Uterus (tissue), 3 donors: ENCODE measurements at regions not wholly inside any gene's neighbourhood (a gene's known extent, or its start where the extent isn't known, plus 50 kb on each side); places are given as distances from the start of the nearest gene placed in this dataset.
A peak's percentile ranks its signal among the peaks of the same experiment; 100 is the strongest.

ENCODE experiments used
- DNase-seq, 2 donors: peaks; one replicate each; pipeline ENCODE4 v3.0.0-alpha.2; 2019 to 2020
- H3K27ac ChIP-seq, 2 donors: fragments of 200-600 bp; sonication (generic); 1 replicate in 1 of 2; 2 replicates in 1 of 2; pipeline ENCODE4 v1.5.1; 2016 to 2018
- H3K27me3 ChIP-seq, 2 donors: fragments of 200-600 bp; sonication (generic); one replicate each; pipeline ENCODE4 v1.5.1; 2018 to 2019; ENCODE audit warnings: control low read depth in 1 of 2
- H3K36me3 ChIP-seq, 2 donors: fragments of 200-600 bp; sonication (generic); one replicate each; pipeline ENCODE4 v1.5.1; 2019; ENCODE audit warnings: control low read depth in 1 of 2
- H3K4me1 ChIP-seq, 2 donors: fragments of 200-600 bp; sonication (generic); one replicate each; pipeline ENCODE4 v1.5.1; 2018 to 2019; ENCODE audit warnings: control low read depth in 1 of 2
- H3K4me3 ChIP-seq, 2 donors: fragments of 200-600 bp; sonication (generic); 1 replicate in 1 of 2; 2 replicates in 1 of 2; pipeline ENCODE4 v1.5.1; 2018 to 2019; ENCODE audit warnings: mild to moderate bottlenecking in 1 of 2
- H3K9me3 ChIP-seq, 2 donors: fragments of 200-600 bp; sonication (generic); one replicate each; pipeline ENCODE4 v1.5.1; 2019; ENCODE audit warnings: control low read depth in 1 of 2
- CTCF ChIP-seq, 4 experiments: fragments of 200-600 bp in 2 of 4; fragments of 450-650 bp in 2 of 4; sonication (generic) in 2 of 4; IDR thresholded peaks; one replicate each; pipeline ENCODE4 v1.5.1; 2016 to 2019; ENCODE audit warnings: antibody characterized with exemption in 4 of 4, mild to moderate bottlenecking in 2 of 4, moderate library complexity in 1 of 4
- POLR2A ChIP-seq, 2 donors: fragments of 450-650 bp; IDR thresholded peaks; one replicate each; pipeline ENCODE4 v1.6.1; 2016; ENCODE audit warnings: antibody characterized with exemption in 2 of 2, mild to moderate bottlenecking in 1 of 2, moderate library complexity in 1 of 2
- intact Hi-C: fragments of 100-400 bp; cut with DNase I; formaldehyde crosslinking; loops from one replicate; pipeline ENCODE4 v1.15.1; 2023; ENCODE audit warnings: low total_unique reads
- donor health status: DM: yes; HTN: yes; CAD: no.

DNA sequence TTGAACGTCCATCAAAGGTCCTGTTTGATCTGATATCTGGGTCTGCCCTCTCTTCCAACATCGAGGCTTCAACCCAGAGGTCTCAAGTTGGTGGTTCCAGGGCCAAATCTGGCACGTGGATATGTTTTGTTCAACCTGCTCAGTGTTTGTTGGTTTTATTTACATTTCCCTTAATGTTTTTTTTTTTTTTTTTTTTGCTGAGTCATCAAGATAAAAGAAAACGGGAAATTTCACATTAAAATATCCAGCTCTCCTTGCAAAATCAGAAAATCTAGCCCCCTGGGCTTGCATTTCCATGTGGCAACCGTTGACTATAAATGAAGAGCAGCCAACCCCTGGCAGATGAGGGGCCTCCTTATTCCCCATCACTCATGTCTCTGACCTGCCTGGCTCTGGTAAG lies 765.6 kb upstream of the TBX3 start:
- Histone ChIP-seq H3K27me3 (no peaks in the 10 kb centered on the region), H3K4me1 (no peaks in the 10 kb centered on the region), H3K4me3 (no peak overlapping the region), H3K9me3 (no peaks in the 10 kb centered on the region), H3K36me3 (no peaks in the 10 kb centered on the region), H3K27ac (no peak overlapping the region)
- no peak for TF ChIP-seq CTCF (IDR thresholded peaks at IDR 0.05)
- no peak for TF ChIP-seq POLR2A (IDR thresholded peaks at IDR 0.05)
- intact Hi-C loops = no loop called here
- DNase-seq = no peak

DNA sequence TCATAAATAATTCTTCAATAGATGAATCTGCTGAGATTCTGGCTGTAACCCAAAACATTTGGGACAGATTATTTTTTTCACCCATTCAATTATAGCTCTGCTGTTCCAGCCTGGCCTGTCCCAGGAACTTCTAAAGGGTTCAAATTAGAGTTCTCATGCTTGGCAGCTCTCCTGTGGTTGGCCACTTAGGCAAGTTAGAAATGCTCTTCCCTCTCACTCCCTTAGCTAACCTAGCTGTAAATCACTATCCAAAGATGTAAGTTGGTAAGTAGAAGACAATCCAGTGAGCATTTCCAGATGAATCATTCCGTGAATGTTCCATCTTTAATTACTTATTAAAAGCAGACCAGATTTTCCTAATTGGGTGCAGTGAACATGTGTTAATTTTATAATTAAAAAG lies 760.4 kb upstream of the TBX3 start:
- DNase-seq = peak; percentile 26 to 27
- intact Hi-C loops = no loop called here
- no peak overlapping the region for H3K4me3 ChIP-seq

GRCh38 chr12:115443351-115443938 lies 759.5 kb upstream of the TBX3 start:
- intact Hi-C loops = no loop called here
- Histone ChIP-seq H3K27me3 (no peaks in the 10 kb centered on the region), H3K4me3 (no peak overlapping the region), H3K36me3 (no peaks in the 10 kb centered on the region), H3K9me3 (no peaks in the 10 kb centered on the region), H3K27ac (no peak overlapping the region), H3K4me1 (no peaks in the 10 kb centered on the region)
- DNase-seq = no peak
- TF ChIP-seq CTCF (IDR thresholded peaks at IDR 0.05) (no peak), POLR2A (IDR thresholded peaks at IDR 0.05) (no peak)

More for the DNA sequence above, 760.4 kb upstream of the TBX3 start:
- TF ChIP-seq POLR2A (IDR thresholded peaks at IDR 0.05) = no peak
- no peak for TF ChIP-seq CTCF (IDR thresholded peaks at IDR 0.05)
- no peaks in the 10 kb centered on the region for H3K36me3 ChIP-seq
- no peaks in the 10 kb centered on the region for H3K4me1 ChIP-seq
- H3K27me3 ChIP-seq = no peaks in the 10 kb centered on the region
- H3K27ac ChIP-seq = no peak overlapping the region
- H3K9me3 ChIP-seq = no peaks in the 10 kb centered on the region

GRCh38 chr12:115440438-115440837 lies 756.5 kb upstream of the TBX3 start:
- Histone ChIP-seq H3K27me3 (no peaks in the 10 kb centered on the region), H3K4me3 (no peak overlapping the region), H3K9me3 (no peaks in the 10 kb centered on the region), H3K4me1 (no peaks in the 10 kb centered on the region), H3K36me3 (no peaks in the 10 kb centered on the region), H3K27ac (no peak overlapping the region)
- TF ChIP-seq CTCF (IDR thresholded peaks at IDR 0.05) (no peak), POLR2A (IDR thresholded peaks at IDR 0.05) (no peak)
- DNase-seq = peak in 1 of 2 donors; percentile 24
- intact Hi-C loops = no loop called here

DNA sequence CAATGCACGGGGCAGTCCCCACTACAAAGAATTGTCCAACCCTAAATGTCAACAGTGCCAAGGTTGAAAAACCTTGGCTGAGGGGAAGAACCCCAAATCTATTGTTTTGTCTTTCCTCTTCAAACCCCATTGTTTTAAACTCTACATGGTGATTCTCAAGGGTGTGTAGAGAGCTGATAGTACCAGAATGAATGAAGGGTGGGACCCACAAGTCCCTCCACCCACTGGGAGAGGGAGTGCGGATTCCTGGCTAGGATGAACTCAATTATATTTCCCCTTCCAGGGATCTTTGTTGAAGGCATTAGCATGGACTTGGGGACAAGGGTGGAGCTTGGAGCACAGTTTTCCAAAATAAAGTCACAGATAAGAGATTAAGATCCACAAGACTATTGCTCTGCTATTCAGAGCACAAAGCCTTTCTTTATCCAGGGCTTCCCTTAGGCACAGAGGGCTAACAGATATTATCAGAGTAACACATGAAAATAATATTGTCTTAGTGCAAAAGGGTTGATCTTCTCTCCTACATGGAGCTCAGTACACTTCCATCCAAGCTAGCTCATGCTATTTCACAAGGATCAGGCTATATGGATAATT lies 755.1 kb upstream of the TBX3 start:
- H3K9me3 ChIP-seq = no peaks in the 10 kb centered on the region

More for the DNA sequence above, 755.1 kb upstream of the TBX3 start:
- Histone ChIP-seq H3K4me1 (no peaks in the 10 kb centered on the region), H3K36me3 (no peaks in the 10 kb centered on the region), H3K27ac (no peak overlapping the region), H3K4me3 (no peak overlapping the region), H3K27me3 (no peaks in the 10 kb centered on the region)
- DNase-seq = no peak
- intact Hi-C loops = no loop called here
- TF ChIP-seq POLR2A (IDR thresholded peaks at IDR 0.05) (no peak), CTCF (IDR thresholded peaks at IDR 0.05) (no peak)
